ENCODE measurements at regions not wholly inside any gene's neighbourhood (a gene's known extent, or its start where the extent isn't known, plus 50 kb on each side); places are given as distances from the start of the nearest gene placed in this dataset.

GRCh38 chr3:110741891-110742290, 329.7 kb upstream of the NECTIN3 start:
- DNase-seq, result no peak

- no peak for DNase-seq
These were observed 328.4 kb upstream of the NECTIN3 start for GRCh38 chr3:110743202-110743601.

- DNase-seq, result no peak
These were observed 327.6 kb upstream of the NECTIN3 start for GRCh38 chr3:110743984-110744383.

GRCh38 chr3:110744723-110745122, 326.9 kb upstream of the NECTIN3 start:
- no peak for DNase-seq

GRCh38 chr3:110749006-110749405, 322.6 kb upstream of the NECTIN3 start:
- no peak for DNase-seq

- DNase-seq, result no peak
These were observed 321.4 kb upstream of the NECTIN3 start for GRCh38 chr3:110750201-110750600.

GRCh38 chr3:110752307-110752706, 319.3 kb upstream of the NECTIN3 start:
- no peak for DNase-seq

GRCh38 chr3:110753516-110753915, 318.1 kb upstream of the NECTIN3 start:
- no peak for DNase-seq

GRCh38 chr3:110754212-110754916, 317.3 kb upstream of the NECTIN3 start:
- peak in 2 of 56 donors; percentile 0 to 2 for DNase-seq

- no peak for DNase-seq
These were observed 316.3 kb upstream of the NECTIN3 start for GRCh38 chr3:110755345-110755744.

GRCh38 chr3:110756705-110757104, 314.9 kb upstream of the NECTIN3 start:
- DNase-seq, result no peak

GRCh38 chr3:110758208-110758607, 313.4 kb upstream of the NECTIN3 start:
- DNase-seq, result no peak

GRCh38 chr3:110767156-110767555, 304.5 kb upstream of the NECTIN3 start:
- DNase-seq, result no peak

- no peak for DNase-seq
These were observed 303.8 kb upstream of the NECTIN3 start for GRCh38 chr3:110767838-110768237.

GRCh38 chr3:110773413-110773954, 298.1 kb upstream of the NECTIN3 start:
- no peak for DNase-seq

GRCh38 chr3:110774496-110775265, 296.9 kb upstream of the NECTIN3 start:
- DNase-seq, result no peak

GRCh38 chr3:110779581-110779980, 292.0 kb upstream of the NECTIN3 start:
- no peak for DNase-seq

- DNase-seq, result no peak
These were observed 288.1 kb upstream of the NECTIN3 start for GRCh38 chr3:110783541-110783940.

GRCh38 chr3:110788794-110789193, 282.8 kb upstream of the NECTIN3 start:
- DNase-seq, result no peak

- no peak for DNase-seq
These were observed 282.3 kb upstream of the NECTIN3 start for GRCh38 chr3:110789315-110789714.

- no peak for DNase-seq
These were observed 281.0 kb upstream of the NECTIN3 start for GRCh38 chr3:110790631-110791030.

- DNase-seq, result no peak
These were observed 279.5 kb upstream of the NECTIN3 start for GRCh38 chr3:110791995-110792686.

Measured in amygdala (tissue), 56 donors.